HepG2 (cell line): ENCODE measurements at regions not wholly inside any gene's neighbourhood (a gene's known extent, or its start where the extent isn't known, plus 50 kb on each side); places are given as distances from the start of the nearest gene placed in this dataset.

Source experiments
- IRF1 ChIP-seq: sonication (generic); formaldehyde crosslinking; IDR thresholded peaks from 2 replicates; pipeline ENCODE4 v1.4.0; 2020; ENCODE audit warnings: low read depth, mild to moderate bottlenecking, missing genetic modification reagents
- KAT7 ChIP-seq: IDR thresholded peaks from 2 replicates; pipeline ENCODE4 v1.6.1; 2018; ENCODE audit warnings: borderline replicate concordance, missing compliant biosample characterization
- MYNN ChIP-seq: sonication (generic); formaldehyde crosslinking; IDR thresholded peaks from 2 replicates; pipeline ENCODE4 v1.4.0; 2020; ENCODE audit warnings: mild to moderate bottlenecking, low read depth, missing genetic modification reagents
- PCBP2 ChIP-seq: fragments of 200-400 bp; formaldehyde crosslinking; optimal IDR thresholded peaks from 2 replicates; pipeline ENCODE3; 2018; ENCODE audit warnings: low read length, low read depth; ENCODE audit not compliant: poor library complexity, severe bottlenecking
- POLR2A ChIP-seq, 2 experiments: IDR thresholded peaks; 2 replicates each; pipeline ENCODE4 v1.6.1; 2011; ENCODE audit warnings: low read depth in 2 of 2, low read length in 2 of 2, mild to moderate bottlenecking in 1 of 2, moderate library complexity in 1 of 2; ENCODE audit not compliant: insufficient read depth in 1 of 2
- RNF2 ChIP-seq: fragments of 450-650 bp; conservative IDR thresholded peaks from 2 replicates; pipeline ENCODE4 v1.6.1; 2016; ENCODE audit warnings: low read depth
- SETDB1 ChIP-seq: sonication (generic); formaldehyde crosslinking; IDR thresholded peaks from 2 replicates; pipeline ENCODE4 v1.5.1; 2020; ENCODE audit warnings: missing genetic modification reagents, mild to moderate bottlenecking, borderline replicate concordance
- TFDP2 ChIP-seq: sonication (generic); formaldehyde crosslinking; IDR thresholded peaks from 2 replicates; pipeline ENCODE4 v1.4.0; 2020; ENCODE audit warnings: missing genetic modification reagents
- ZC3H13 ChIP-seq: sonication (generic); formaldehyde crosslinking; IDR thresholded peaks from 2 replicates; pipeline ENCODE4 v1.8.1; 2023; ENCODE audit warnings: mild to moderate bottlenecking, missing genetic modification reagents, moderate library complexity
- ZNF230 ChIP-seq: sonication (generic); formaldehyde crosslinking; IDR thresholded peaks from 2 replicates; pipeline ENCODE4 v1.4.0; 2020; ENCODE audit warnings: mild to moderate bottlenecking, missing genetic modification reagents
- ZNF30 ChIP-seq: sonication (generic); formaldehyde crosslinking; IDR thresholded peaks from 2 replicates; pipeline ENCODE4 v1.5.0; 2020; ENCODE audit warnings: mild to moderate bottlenecking, missing genetic modification reagents
- ZNF333 ChIP-seq: sonication (generic); formaldehyde crosslinking; IDR thresholded peaks from 2 replicates; pipeline ENCODE4 v1.4.0; 2020; ENCODE audit warnings: mild to moderate bottlenecking, missing genetic modification reagents, borderline replicate concordance
- ZNF556 ChIP-seq: sonication (generic); formaldehyde crosslinking; IDR thresholded peaks from 2 replicates; pipeline ENCODE4 v1.4.0; 2020; ENCODE audit warnings: mild to moderate bottlenecking, missing genetic modification reagents, borderline replicate concordance
- TF ChIP-seq, protein P1 (sequence below): sonication (generic); formaldehyde crosslinking; IDR thresholded peaks from 2 replicates; pipeline ENCODE4 v1.5.0; 2020; ENCODE audit warnings: mild to moderate bottlenecking, missing genetic modification reagents, moderate library complexity

GRCh38 chr6:126641641-126642040 is 301.7 kb downstream of the CENPW start:
- TF ChIP-seq POLR2A (IDR thresholded peaks at IDR 0.05; ENCODE audit: insufficient read depth in 1 of 2, low read depth in 2 of 2, low read length in 2 of 2) (no peak), KAT7 (CRISPR knock-in tag) (no peak), TFDP2 (CRISPR knock-in tag) (no peak), ZNF556 (CRISPR knock-in tag) (no peak), IRF1 (no peak), ZNF230 (no peak), ZC3H13 (no peak), PCBP2 (no peak), SETDB1 (CRISPR knock-in tag) (no peak), ZNF30 (CRISPR knock-in tag) (no peak), ZNF333 (CRISPR knock-in tag) (no peak), MYNN (CRISPR knock-in tag) (no peak), RNF2 (no peak)
- TF ChIP-seq, protein P1, sequence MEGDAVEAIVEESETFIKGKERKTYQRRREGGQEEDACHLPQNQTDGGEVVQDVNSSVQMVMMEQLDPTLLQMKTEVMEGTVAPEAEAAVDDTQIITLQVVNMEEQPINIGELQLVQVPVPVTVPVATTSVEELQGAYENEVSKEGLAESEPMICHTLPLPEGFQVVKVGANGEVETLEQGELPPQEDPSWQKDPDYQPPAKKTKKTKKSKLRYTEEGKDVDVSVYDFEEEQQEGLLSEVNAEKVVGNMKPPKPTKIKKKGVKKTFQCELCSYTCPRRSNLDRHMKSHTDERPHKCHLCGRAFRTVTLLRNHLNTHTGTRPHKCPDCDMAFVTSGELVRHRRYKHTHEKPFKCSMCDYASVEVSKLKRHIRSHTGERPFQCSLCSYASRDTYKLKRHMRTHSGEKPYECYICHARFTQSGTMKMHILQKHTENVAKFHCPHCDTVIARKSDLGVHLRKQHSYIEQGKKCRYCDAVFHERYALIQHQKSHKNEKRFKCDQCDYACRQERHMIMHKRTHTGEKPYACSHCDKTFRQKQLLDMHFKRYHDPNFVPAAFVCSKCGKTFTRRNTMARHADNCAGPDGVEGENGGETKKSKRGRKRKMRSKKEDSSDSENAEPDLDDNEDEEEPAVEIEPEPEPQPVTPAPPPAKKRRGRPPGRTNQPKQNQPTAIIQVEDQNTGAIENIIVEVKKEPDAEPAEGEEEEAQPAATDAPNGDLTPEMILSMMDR (CRISPR knock-in tag): no peak
